ENCODE measurements at regions not wholly inside any gene's neighbourhood (a gene's known extent, or its start where the extent isn't known, plus 50 kb on each side); places are given as distances from the start of the nearest gene placed in this dataset.

DNA sequence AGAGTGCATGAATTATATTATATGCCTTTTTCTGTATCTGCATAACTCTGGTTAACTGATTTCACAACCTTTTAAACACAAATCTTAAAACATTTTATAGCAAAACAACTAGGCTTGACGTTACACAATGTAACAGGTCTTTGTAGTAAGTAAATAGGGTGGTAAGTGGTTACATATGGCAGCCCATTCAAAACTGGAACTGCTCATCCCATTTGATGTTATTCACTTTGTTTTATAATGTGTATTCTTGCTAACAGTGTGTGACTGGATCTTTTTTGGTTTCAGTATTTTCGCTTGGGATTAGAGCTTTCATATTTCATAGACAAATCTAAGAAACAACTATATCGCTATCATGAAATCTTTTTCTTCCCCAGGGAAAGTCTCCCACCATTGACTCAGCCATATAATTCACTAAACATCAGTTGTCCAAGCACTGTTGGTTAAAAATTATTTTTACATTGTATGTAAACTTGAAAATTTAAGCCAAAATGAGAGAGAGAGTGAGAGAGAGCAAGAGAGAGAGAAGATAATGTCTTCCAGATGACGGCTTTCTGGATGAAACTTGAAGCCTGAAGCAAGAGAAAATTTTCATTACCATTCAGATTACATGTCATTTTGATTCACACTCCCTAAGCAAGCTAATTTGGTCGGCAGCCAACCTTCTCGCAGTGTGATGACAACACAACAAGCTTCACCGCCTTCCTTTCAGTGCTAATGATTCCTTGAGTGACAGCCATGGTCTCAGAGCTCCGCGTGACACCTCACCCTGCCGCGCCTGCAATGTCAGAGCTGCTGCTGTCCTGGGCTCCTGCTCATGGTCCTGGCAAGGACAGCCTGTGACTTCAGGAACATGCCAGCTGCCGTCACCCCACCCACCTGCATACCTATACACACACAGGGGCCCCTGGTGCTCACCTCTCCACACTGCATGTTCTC is 946.9 kb upstream of the SOX11 start:
- peaks cover 4% of the 10 kb centered on the region for H3K36me3 Mint-ChIP-seq (ENCODE audit: low read depth)
- no peak for DNase-seq (ENCODE audit: low spot score)
- H3K9me3 Mint-ChIP-seq (ENCODE audit: low read depth), result peaks cover 15% of the 10 kb centered on the region
- H3K4me1 Mint-ChIP-seq (ENCODE audit: low read depth), result peaks cover 18% of the 10 kb centered on the region
- peak overlapping the region; percentile 6 for H3K27ac Mint-ChIP-seq (ENCODE audit: unreplicated experiment)
- TF ChIP-seq, protein P1, sequence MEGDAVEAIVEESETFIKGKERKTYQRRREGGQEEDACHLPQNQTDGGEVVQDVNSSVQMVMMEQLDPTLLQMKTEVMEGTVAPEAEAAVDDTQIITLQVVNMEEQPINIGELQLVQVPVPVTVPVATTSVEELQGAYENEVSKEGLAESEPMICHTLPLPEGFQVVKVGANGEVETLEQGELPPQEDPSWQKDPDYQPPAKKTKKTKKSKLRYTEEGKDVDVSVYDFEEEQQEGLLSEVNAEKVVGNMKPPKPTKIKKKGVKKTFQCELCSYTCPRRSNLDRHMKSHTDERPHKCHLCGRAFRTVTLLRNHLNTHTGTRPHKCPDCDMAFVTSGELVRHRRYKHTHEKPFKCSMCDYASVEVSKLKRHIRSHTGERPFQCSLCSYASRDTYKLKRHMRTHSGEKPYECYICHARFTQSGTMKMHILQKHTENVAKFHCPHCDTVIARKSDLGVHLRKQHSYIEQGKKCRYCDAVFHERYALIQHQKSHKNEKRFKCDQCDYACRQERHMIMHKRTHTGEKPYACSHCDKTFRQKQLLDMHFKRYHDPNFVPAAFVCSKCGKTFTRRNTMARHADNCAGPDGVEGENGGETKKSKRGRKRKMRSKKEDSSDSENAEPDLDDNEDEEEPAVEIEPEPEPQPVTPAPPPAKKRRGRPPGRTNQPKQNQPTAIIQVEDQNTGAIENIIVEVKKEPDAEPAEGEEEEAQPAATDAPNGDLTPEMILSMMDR (IDR thresholded peaks at IDR 0.05), result peak; percentile 30
- no peaks in the 10 kb centered on the region for H3K27me3 Mint-ChIP-seq (ENCODE audit: low read depth)
- no peak overlapping the region for H3K4me3 Mint-ChIP-seq (ENCODE audit: unreplicated experiment)

DNA sequence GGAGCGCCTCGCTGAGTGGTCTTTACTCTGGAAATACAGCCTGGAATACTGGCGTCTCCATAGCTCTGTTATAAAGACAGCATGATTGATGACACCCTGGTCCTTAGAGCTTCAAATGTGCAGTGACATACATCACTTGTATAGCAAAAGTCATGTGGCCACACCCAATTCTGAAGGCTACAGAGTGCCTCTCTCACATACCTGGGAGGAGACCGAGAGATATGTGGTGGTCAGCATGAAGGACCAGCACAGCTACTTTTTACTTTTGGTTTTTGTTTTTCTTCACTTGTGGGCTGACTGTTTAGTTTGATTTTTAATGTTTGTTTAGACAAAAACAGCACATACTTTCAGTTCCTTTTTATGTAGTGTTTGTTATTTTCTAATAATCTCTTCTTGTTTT is 938.5 kb upstream of the SOX11 start:
- no peak for DNase-seq (ENCODE audit: low spot score)
- Mint-ChIP-seq H3K36me3 (ENCODE audit: low read depth) (no peaks in the 10 kb centered on the region), H3K27me3 (ENCODE audit: low read depth) (no peaks in the 10 kb centered on the region), H3K4me1 (ENCODE audit: low read depth) (peaks cover 11% of the 10 kb centered on the region), H3K4me3 (ENCODE audit: unreplicated experiment) (no peak overlapping the region), H3K9me3 (ENCODE audit: low read depth) (peaks cover 5% of the 10 kb centered on the region), H3K27ac (ENCODE audit: unreplicated experiment) (no peak overlapping the region)
- TF ChIP-seq, protein P1 (IDR thresholded peaks at IDR 0.05), result no peak

DNA sequence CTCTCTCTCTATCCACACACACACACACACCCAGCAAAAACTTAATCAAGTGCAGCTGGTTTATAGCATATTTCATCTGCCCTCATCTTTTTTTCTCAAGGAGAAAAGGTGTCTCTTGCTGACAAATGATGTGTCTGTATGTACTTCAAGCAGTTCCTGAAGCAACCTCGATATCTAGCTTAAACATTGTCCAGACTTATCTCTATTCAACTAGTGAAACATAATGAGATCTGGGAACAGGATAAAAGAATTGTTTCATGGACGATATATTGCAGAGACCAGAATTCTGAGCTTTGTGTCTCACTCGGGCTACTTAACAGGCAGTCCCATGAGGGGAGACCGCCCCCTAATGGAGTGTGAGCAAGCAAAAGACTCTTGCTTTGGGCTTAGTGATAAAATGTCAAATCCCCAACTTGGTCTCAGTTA is 929.2 kb upstream of the SOX11 start:
- Mint-ChIP-seq H3K27ac (ENCODE audit: unreplicated experiment) (peak overlapping the region; percentile 9), H3K4me3 (ENCODE audit: unreplicated experiment) (no peak overlapping the region), H3K27me3 (ENCODE audit: low read depth) (no peaks in the 10 kb centered on the region), H3K4me1 (ENCODE audit: low read depth) (peaks cover 18% of the 10 kb centered on the region), H3K36me3 (ENCODE audit: low read depth) (no peaks in the 10 kb centered on the region), H3K9me3 (ENCODE audit: low read depth) (peaks cover 4% of the 10 kb centered on the region)
- TF ChIP-seq, protein P1 (IDR thresholded peaks at IDR 0.05), result peak; percentile 93
- no peak for DNase-seq (ENCODE audit: low spot score)

DNA sequence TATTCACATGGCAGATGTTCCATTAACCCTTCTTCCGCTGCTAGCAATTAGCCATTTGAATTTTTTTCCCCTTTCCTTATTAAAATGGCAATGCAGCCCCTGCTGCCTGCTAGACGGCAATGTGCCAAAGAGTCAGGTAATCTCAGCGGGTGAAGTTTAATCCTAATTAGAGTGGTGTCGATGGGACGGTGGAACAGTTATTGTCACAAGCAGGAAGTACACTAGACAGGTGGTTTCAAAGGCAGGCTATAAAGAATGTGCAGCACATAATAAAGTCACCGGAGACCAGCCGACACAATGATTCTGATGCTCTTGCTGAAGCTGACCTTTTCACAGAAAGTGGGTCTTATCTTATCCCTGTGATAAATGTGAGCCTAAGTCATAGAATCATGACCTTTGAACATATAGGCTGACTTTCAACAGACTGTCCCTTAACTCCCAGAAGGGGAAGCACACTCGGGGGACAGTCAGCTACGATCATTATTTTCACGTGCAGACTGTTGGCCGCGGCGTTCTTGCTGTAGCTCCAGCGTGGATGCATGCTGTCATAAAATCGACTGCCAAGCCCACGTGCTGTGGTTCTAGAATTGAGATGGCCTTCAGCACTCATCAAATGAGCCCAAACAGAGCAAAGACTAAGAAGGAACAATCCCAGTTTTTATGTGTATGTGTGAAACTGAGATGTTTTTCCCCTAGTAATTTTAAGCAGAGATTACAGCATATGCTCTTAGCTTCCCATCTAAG is 926.2 kb upstream of the SOX11 start:
- Mint-ChIP-seq H3K4me1 (ENCODE audit: low read depth) (peaks cover 18% of the 10 kb centered on the region), H3K4me3 (ENCODE audit: unreplicated experiment) (no peak overlapping the region), H3K36me3 (ENCODE audit: low read depth) (no peaks in the 10 kb centered on the region), H3K27ac (ENCODE audit: unreplicated experiment) (no peak overlapping the region), H3K9me3 (ENCODE audit: low read depth) (no peaks in the 10 kb centered on the region), H3K27me3 (ENCODE audit: low read depth) (no peaks in the 10 kb centered on the region)
- DNase-seq (ENCODE audit: low spot score), result no peak
- TF ChIP-seq, protein P1 (IDR thresholded peaks at IDR 0.05), result no peak

DNA sequence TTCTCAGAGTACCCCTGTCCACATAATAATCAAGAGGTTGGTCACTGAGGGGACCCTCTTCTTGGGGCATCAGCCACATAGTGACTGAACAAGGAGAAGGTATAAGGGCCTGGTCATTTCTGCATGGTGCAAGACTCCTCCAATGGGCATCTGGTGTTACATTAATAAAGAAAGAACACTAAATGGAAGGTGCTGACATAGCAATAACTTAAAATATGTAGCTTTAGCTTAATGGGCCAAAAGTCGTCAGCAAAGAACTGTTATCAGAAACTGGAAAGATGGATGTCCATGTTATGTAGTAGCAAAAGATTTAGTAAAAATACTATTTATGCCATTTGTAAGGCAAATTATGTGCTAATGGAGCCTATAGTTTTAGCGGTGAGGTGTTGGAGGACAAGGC is 916.5 kb upstream of the SOX11 start:
- no peaks in the 10 kb centered on the region for H3K27me3 Mint-ChIP-seq (ENCODE audit: low read depth)
- no peak overlapping the region for H3K27ac Mint-ChIP-seq (ENCODE audit: unreplicated experiment)
- H3K4me1 Mint-ChIP-seq (ENCODE audit: low read depth), result no peaks in the 10 kb centered on the region
- H3K4me3 Mint-ChIP-seq (ENCODE audit: unreplicated experiment), result no peak overlapping the region
- H3K36me3 Mint-ChIP-seq (ENCODE audit: low read depth), result peaks cover 1% of the 10 kb centered on the region
- peaks cover 9% of the 10 kb centered on the region for H3K9me3 Mint-ChIP-seq (ENCODE audit: low read depth)
- no peak for DNase-seq (ENCODE audit: low spot score)
- TF ChIP-seq, protein P1 (IDR thresholded peaks at IDR 0.05), result no peak
